ENCODE measurements at regions not wholly inside any gene's neighbourhood (a gene's known extent, or its start where the extent isn't known, plus 50 kb on each side); places are given as distances from the start of the nearest gene placed in this dataset.

GRCh38 chrX:34350561-34351335 is 218.6 kb upstream of the FAM47A start:
- ChIA-PET POLR2A (no interaction called here), CTCF (interaction anchor here (0.6 kb wide), 1 partner anchor 34 kb away, joined by 3 read pairs; no protein-coding TSS in a partner anchor)
- DNase-seq = no peak
- no peaks in the 10 kb centered on the region for H3K4me1 ChIP-seq (ENCODE audit: control insufficient read depth in 1 of 2, insufficient read depth in 2 of 2, low read depth in 1 of 2, low read length in 1 of 2)
- 25% methylated on average over 3 of the region's 3 CpGs for WGBS (ENCODE audit: low lambda C conversion rate)
- H2AFZ ChIP-seq (ENCODE audit: low read depth) = no peak overlapping the region
- no peaks in the 10 kb centered on the region for H3K9me3 ChIP-seq
- no peaks in the 10 kb centered on the region for H3K27me3 ChIP-seq (ENCODE audit: insufficient read depth)
- no peaks in the 10 kb centered on the region for H3K36me3 ChIP-seq (replicated peaks in 1 of 2; ENCODE audit: control insufficient read depth in 1 of 2, insufficient read depth in 2 of 2, low read length in 1 of 2)
- H3F3A ChIP-seq (replicated peaks; ENCODE audit: insufficient read depth) = no peaks in the 10 kb centered on the region
- no peak overlapping the region for H3K4me2 ChIP-seq
- no peak overlapping the region for H3K4me3 ChIP-seq (ENCODE audit: low read depth in 2 of 2, low read length in 1 of 2)
- H3K9ac ChIP-seq = no peak overlapping the region
- H3K79me2 ChIP-seq (ENCODE audit: insufficient read depth) = no peaks in the 10 kb centered on the region
- no peaks in the 10 kb centered on the region for H3K9me2 ChIP-seq
- H3K27ac ChIP-seq (ENCODE audit: low read depth in 2 of 2, low read length in 1 of 2) = no peak overlapping the region
- TF ChIP-seq USF1 (IDR thresholded peaks at IDR 0.05; ENCODE audit: borderline replicate concordance, low read depth) (no peak), NFIC (IDR thresholded peaks at IDR 0.05; ENCODE audit: borderline replicate concordance) (no peak), MAX (IDR thresholded peaks at IDR 0.05; ENCODE audit: low read depth) (no peak), MEF2A (IDR thresholded peaks at IDR 0.05; ENCODE audit: borderline replicate concordance, low read depth) (no peak), CTCF (IDR thresholded peaks at IDR 0.05) (no peak), EP300 (IDR thresholded peaks at IDR 0.05; ENCODE audit: borderline replicate concordance in 1 of 2, low read depth in 1 of 2, low read length in 1 of 2) (no peak), PBX3 (IDR thresholded peaks at IDR 0.05) (no peak), SIN3A (IDR thresholded peaks at IDR 0.05; ENCODE audit: borderline replicate concordance, low read depth, low read length) (no peak), MXI1 (IDR thresholded peaks at IDR 0.05; ENCODE audit: low read depth, low read length) (no peak), ZBTB33 (IDR thresholded peaks at IDR 0.05; ENCODE audit: borderline replicate concordance, low read depth) (no peak), REST (IDR thresholded peaks at IDR 0.05; ENCODE audit: low read depth, low read length) (no peak), RFX5 (IDR thresholded peaks at IDR 0.05; ENCODE audit: low read length) (no peak), EZH2phosphoT487 (IDR thresholded peaks at IDR 0.05; ENCODE audit: borderline replicate concordance, low read depth) (no peak), CHD2 (IDR thresholded peaks at IDR 0.05; ENCODE audit: low read length, partially characterized antibody) (no peak), TCF12 (IDR thresholded peaks at IDR 0.05) (no peak), FOXJ3 (CRISPR knock-in tag; IDR thresholded peaks at IDR 0.05) (no peak), ELF1 (IDR thresholded peaks at IDR 0.05) (no peak)
- no peaks in the 10 kb centered on the region for H4K20me1 ChIP-seq (ENCODE audit: insufficient read depth)

Measured in SK-N-SH (cell line).